ENCODE measurements at regions not wholly inside any gene's neighbourhood (a gene's known extent, or its start where the extent isn't known, plus 50 kb on each side); places are given as distances from the start of the nearest gene placed in this dataset.

DNA sequence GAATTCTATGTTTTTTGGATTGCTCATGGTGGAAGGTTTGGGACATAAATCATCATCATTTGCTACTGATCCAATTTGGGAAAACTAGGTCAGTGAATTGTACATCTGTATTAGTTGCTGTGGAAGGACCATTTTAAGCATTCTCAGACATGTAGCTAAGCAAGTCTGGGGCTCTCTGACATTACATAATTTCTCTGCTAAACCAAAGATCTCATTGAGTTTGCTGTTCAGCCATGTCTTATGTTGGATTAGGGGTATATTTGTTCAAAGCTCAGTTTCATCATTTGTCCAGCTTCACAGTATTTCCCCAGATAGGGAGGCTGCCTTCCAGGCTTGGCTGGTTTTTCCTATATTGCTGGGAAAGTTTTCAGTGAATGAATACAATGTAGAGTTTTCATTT lies 399.7 kb downstream of the MTX2 start:
- TF ChIP-seq HNF4G (IDR thresholded peaks at IDR 0.05) = no peak
- no peak for TF ChIP-seq CTCF (IDR thresholded peaks at IDR 0.05; ENCODE audit: low read depth, low read length, missing input control)
- no peak for TF ChIP-seq FOXA1 (IDR thresholded peaks at IDR 0.05)
